ENCODE measurements at regions not wholly inside any gene's neighbourhood (a gene's known extent, or its start where the extent isn't known, plus 50 kb on each side); places are given as distances from the start of the nearest gene placed in this dataset.

GRCh38 chr22:48581205-48581766 lies 1246.4 kb downstream of the BRD1 start:
- DNase-seq (ENCODE audit: low spot score), result no peak

- DNase-seq (ENCODE audit: low spot score), result no peak
These were observed 1247.1 kb downstream of the BRD1 start for GRCh38 chr22:48580481-48580970.

- no peak for DNase-seq (ENCODE audit: low spot score)
These were observed 1247.8 kb downstream of the BRD1 start for GRCh38 chr22:48579928-48580309.

- DNase-seq (ENCODE audit: low spot score), result peak; percentile 60
These were observed 1248.4 kb downstream of the BRD1 start for GRCh38 chr22:48579043-48579927.

GRCh38 chr22:48578138-48579042 lies 1249.3 kb downstream of the BRD1 start:
- DNase-seq (ENCODE audit: low spot score), result peak; percentile 66

- DNase-seq (ENCODE audit: low spot score), result no peak
These were observed 1250.0 kb downstream of the BRD1 start for GRCh38 chr22:48577691-48578090.

GRCh38 chr22:48577014-48577690 lies 1250.5 kb downstream of the BRD1 start:
- peak; percentile 56 for DNase-seq (ENCODE audit: low spot score)

GRCh38 chr22:48576333-48577013 lies 1251.2 kb downstream of the BRD1 start:
- peak; percentile 82 for DNase-seq (ENCODE audit: low spot score)

- no peak for DNase-seq (ENCODE audit: low spot score)
These were observed 1251.9 kb downstream of the BRD1 start for GRCh38 chr22:48575618-48576332.

- peak; percentile 85 for DNase-seq (ENCODE audit: low spot score)
These were observed 1252.7 kb downstream of the BRD1 start for GRCh38 chr22:48574776-48575617.

- DNase-seq (ENCODE audit: low spot score), result no peak
These were observed 1253.9 kb downstream of the BRD1 start for GRCh38 chr22:48573766-48574165.

- no peak for DNase-seq (ENCODE audit: low spot score)
These were observed 1254.7 kb downstream of the BRD1 start for GRCh38 chr22:48572951-48573350.

- no peak for DNase-seq (ENCODE audit: low spot score)
These were observed 1256.8 kb downstream of the BRD1 start for GRCh38 chr22:48570912-48571311.

GRCh38 chr22:48569476-48570233 lies 1258.0 kb downstream of the BRD1 start:
- no peak for DNase-seq (ENCODE audit: low spot score)

GRCh38 chr22:48568736-48569330 lies 1258.8 kb downstream of the BRD1 start:
- no peak for DNase-seq (ENCODE audit: low spot score)

- no peak for DNase-seq (ENCODE audit: low spot score)
These were observed 1260.3 kb downstream of the BRD1 start for GRCh38 chr22:48567213-48567975.

- DNase-seq (ENCODE audit: low spot score), result no peak
These were observed 1260.9 kb downstream of the BRD1 start for GRCh38 chr22:48566741-48567140.
